HG03342 (cell line): ENCODE measurements at regions not wholly inside any gene's neighbourhood (a gene's known extent, or its start where the extent isn't known, plus 50 kb on each side); places are given as distances from the start of the nearest gene placed in this dataset.

Experiments
- ATAC-seq: cut with Tn5 transposase; IDR thresholded peaks from one replicate; pipeline ENCODE4 v1.9.1; 2021; ENCODE audit warnings: mild to moderate bottlenecking, moderate library complexity; ENCODE audit not compliant: unreplicated experiment

DNA sequence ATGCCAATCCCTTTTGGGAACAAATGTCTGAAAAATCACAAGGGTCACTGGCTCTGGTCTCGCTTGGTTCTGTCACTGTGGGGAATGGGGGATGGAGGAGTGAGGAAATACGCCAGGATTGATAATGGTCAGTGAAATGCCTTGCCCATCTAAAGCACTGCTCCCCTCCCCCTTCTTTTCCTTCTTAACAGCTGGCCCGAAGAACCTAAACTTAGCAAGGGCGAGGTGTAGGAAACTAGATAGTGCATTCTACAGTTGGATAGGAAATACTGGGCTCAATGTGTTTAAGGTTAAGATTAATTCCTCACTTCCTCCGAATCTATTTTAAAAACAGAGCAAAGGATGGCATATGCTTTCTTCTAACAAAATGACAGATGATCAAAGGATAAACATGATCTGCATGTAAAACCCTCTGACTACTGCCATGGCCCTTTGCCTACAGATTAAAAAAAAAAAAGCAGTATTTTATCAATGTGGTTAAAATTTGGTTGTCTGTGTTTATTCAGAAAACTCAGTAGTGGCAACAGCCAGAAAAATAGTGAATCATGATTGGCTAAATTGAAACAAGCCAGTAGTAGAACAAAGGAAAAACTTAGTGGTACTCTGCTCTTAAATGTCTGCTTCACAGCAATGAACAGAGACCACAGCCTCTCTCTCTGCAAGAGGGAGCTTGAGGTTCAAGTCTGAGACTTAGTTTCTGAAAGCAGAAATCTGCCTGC lies 86.1 kb upstream of the VAV3 start:
- no peak for ATAC-seq

DNA sequence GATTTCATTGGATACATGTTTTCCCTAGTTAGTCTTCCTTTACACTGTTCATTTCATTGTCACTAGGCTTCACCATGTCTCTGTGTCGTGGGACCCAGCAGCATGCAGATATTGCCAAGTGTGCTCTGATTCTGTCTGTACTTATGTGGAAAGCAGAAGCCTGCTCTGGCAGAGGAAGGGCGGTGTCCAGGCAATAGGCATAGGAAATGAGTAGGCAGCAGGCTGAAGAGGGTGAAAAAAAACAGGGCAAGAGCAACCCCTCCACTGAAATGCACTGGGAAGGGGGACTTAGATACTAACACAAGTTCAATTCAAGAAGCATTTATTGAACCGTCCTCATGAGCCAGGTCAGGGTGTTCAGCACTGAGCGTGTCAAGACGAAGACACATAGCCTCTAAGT lies 85.2 kb upstream of the VAV3 start:
- ATAC-seq = no peak

DNA sequence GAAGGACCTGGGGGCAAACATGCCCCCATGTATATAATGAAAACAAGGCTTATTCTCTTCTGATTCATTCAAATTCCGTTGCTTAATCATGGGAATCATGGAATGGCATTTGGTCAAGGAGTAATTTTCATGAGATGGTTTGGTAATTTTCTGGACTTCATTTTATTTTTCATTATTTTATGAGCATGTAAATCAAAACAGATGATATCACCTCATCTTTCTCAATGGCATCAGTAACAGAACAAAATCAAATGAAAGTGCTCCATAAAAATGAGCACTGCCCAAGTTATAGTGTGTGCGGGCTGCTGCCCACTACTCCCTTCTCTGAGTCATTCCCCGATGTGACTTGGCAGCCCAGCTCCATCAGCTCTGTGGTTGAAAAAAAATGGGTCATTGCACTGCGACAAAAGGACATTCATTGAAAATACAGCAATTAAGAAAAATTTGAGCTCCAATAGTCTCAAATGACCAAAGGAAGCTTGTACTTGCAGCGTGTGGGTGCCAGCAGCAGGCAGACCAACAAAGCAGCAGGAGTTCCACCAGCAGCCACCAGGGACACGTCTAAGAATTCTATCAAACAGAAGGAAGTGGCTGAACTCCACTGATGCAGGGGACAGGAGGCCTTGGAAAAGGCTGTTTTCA lies 84.3 kb upstream of the VAV3 start:
- ATAC-seq = no peak

DNA sequence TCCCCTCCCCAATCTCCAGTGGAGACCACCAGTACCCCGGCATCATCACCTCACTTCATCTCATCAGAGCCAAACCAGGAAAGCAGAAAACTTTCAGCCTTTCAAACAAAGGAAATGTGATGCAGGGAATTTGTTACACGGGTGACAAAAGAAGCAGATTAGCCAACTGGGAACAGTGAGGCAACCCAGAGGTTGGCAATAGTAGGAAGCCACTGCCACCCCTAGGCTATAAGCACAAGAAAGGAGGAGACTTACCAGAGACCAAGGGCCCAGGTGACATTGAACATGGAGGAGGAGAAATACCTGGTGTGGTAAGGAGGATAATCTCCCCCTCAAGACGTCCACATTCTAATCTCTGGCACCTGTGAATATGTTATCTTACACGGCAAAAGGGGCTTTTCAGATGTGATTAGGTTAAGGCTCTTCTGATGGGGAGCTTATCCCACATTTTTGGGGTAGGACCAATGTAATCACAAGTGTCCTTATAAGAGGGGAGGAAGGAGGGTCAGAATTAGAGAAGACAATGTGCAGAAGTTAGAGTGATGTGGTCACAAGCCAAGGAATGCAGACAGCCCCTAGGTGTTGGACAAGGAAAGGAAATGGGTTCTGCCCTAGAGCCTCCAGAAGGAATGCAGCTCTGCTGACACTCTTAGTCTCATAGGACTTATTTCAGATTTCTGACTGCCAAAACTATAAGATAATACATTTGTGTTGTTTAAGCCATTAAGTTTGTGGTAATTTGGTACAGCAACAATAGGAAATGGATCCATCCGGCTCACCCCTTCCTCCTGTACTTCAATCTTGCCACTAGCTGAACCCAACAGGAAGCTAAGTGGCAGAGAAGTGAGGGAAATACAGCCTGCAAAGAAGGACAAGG lies 83.6 kb upstream of the VAV3 start:
- no peak for ATAC-seq

DNA sequence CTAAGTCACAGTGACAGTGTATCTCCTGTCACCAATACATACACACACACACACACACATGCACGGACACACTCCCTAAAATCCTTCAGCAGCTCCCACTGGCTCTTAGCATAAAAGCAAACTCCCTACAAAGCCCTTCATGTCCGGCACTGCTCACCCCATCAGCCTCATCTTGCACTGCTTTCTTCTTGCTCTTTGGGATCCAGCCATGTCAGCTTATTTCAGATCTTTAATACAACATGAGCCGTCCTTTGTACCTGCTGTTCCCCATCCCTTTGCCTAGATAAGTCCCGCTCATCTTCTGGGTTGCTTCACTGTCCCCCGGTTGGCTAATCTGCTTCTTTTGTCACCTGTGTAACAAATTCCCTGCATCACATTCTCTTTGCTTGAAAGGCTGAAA lies 82.1 kb upstream of the VAV3 start:
- ATAC-seq = no peak

DNA sequence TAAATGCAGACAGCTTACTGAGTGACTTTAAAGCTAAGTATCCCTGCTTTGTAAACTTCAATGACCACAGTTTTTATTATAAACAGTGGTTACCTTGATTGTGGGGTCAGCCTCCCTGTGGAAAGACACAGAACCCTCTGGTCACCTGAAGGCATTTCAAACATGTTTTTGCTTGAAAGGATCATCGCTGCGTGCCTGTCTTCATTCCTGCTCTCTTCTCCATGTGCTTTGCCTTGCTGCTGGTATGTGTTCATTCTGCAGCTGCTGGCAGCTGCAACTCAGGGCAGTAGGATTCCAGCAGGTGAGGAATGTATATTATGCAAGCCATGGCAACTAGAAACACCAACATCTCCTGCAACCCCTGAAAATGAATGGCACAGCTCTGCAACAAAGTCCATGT lies 81.0 kb upstream of the VAV3 start:
- ATAC-seq = no peak

DNA sequence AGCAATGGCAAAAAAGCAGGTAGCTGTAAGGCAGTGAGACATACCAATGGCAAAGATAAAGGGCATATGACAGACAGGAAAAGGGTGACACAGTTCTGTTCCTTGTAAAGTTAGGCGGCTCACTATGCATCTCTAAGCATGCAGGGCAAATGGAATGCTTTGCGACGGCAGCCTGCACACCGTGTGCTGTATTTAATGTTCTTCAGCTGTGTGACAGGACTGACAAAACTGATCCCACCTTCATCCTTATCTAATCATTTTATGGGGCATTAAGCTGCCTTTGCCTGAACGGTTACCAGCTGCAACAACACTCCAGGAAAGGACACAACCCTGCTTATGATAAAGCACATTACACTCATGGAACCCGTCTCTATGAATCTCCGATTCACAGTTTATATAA lies 80.5 kb upstream of the VAV3 start:
- no peak for ATAC-seq

DNA sequence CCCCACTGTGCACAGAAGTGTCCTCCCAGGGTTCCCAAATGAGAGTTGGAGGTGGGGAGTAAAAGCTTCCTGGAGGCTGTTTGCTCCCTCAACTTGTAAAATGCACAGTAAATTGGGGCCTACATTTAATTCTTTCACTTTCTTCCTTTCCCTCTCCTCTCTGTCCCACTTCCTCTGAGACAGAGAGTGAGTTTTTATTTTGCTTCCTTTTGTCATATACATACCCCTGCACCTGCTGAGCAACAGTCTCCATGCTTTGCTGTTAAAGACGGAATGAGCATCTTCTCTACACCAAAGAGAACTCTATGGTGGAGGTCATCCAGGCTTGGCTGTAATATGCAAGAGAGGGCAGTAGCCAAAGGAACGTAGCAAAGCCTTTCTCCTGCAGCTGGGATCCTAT lies 79.3 kb upstream of the VAV3 start:
- ATAC-seq = no peak

DNA sequence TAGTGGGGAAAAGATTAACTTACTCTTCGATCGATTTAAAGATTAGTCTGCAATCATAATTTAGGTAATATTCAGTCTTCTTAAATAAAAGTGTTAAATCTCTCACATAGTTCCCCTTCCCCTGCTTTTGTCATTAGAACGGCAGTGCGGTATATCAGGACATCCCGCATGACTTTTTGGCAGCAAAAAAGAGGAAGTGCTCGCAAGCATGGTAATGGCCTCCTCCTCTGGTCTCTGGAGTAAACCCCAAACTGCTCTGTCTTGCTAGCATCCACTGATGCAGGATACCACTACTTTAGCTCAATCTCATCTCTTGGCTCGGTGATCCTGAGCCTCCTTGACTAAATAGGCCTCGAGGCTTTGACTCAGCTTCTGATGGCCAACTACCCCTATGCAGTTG lies 78.7 kb upstream of the VAV3 start:
- ATAC-seq = no peak

DNA sequence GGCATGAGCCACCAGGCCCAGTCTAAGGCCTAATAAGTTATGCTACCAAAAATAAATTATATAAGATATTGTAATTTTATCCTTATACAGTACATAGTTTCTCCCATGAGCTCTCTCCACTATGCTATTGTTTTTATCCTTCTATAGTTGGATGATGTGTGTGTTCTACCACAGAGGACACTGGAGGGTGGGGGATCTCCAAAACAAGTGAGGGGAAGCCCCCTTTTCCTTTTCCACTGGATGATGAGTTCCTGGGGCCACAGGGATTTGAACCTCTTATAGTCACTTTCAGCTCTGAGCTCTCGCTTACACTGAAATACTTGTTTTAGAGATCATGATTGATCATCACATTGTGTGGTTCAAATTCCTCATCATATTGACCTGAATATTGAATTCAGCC lies 77.6 kb upstream of the VAV3 start:
- no peak for ATAC-seq

DNA sequence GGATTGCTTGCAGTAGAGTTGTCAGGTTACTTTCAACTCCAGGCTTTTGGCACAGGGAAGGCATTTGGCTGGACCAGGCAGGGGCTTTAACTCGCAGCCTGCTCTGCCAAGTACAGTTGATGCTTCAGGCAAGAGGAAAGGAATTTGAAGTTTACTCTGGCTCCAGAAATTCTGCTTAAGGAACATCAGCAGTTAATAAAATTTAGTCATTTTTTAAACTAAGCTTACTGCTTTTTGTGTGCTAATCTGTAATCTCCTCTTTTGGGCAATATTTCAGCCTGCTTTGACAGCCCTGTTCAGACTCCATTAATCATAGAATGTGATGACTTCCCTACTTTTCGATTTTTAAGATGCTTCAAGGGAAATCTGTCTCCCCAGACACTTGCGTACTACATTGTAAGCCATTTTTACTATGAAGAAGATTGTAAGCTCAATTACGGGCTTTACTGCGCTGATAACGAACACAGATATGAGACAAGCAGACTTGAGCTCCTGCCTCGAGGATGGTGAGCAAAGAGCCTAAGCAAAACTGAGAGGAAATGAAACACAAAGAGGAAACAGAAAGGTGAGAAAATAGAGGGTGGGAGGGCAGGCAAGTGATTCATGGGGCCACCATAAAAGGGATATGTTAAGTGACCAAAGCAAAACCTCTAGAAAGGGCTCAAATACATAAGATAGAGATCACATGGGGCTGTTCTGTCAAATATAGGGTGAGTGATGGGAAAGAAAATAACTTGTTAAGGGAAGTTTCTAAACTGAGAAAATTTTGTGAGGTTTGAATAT lies 76.6 kb upstream of the VAV3 start:
- no peak for ATAC-seq

DNA sequence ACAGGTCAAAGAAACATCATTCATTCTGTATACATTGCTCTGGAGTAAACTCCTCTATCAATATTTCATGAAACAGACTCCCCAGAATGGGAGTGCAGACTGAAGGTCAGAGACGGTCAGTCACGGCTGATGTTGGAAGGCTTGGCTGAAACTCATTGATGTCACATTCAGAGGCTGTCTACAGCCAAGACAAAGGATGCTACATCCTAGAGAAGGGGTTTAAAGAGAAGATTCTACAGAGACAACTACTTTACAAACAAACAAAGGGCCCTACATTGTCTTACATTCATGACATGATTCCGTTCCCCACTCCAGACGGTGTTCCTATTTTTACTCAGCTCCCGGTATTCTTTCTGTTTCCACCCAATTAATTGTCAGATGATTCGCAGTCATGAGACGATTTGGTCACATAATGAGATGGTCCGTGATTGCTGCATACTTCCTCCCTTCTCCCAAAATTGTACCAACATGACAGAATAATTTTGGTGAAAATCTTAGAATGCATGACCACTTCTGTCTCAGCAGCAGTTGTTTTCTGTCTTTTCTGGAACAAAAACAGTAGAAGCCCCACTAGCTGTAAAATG lies 73.8 kb upstream of the VAV3 start:
- ATAC-seq = no peak

DNA sequence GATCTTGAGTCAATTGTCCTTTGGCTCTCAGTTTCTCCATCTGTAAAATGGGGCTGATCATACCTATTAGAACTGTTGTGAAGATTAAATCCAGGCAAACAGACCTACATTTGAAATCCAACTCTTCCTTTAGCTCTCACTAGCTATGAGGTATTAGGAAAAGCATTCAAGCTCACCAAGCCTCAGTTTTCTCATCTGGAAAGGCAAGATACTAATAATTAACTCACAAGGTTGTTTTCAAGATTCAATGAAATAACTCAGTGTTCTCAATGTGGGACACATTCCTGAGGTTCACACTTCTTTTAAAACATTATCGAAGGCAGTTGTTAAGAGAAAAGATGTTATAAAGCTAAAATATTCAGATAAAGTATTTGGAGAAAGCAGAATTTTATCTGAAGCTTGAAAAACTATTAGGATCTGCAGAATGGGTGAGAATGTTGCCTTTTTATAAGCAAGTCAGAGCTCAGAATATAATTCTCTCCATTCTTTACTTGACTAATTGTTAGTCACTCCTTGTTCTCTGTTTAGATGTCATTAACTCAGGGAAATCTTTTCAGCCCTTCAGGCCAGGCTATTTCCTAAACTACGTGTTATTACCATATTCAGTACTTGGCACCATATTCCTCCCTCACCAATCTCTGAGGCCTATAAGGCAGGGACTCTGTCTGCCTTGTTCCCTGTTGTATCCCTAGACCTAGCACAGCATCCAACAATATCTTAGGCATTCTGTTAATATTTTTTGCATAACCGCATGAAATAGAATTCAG lies 72.0 kb upstream of the VAV3 start:
- ATAC-seq = no peak

DNA sequence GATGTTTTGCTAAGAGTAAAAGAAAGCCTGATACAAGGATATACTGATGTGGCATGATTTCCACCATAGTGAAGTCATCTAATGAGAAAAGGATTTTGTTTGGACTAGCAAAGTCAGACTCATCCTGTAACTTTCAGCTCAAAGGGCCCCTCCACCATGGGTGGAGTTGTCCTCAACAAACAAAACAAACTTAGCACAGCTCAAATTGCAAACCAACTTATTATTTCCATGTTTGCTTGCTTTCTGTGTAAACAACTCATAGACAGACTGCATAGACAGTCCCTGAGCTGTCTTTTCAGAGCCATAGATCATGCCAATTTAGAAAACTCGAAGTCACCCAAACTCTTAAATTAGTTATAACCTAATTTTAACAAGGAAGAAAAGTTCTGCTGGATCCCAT lies 69.4 kb upstream of the VAV3 start:
- no peak for ATAC-seq

DNA sequence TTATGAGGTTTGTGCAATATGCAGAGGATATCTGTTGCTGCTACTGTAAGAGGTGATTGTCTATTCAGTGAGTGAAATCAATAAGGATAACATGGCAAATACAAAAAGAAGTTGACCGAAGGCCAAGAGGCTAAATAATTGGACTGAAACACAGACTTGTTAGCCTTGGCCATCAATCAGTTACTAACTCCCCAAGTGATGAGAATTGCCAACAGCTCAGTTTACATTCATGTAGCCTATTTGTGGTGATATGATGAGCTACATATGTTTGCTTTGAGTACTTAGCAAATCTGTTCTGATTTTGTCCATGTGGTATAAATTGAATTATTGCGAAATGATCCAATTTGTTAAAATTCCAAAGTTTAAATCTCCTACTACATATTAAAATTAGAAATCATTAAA lies 68.6 kb upstream of the VAV3 start:
- ATAC-seq = no peak

DNA sequence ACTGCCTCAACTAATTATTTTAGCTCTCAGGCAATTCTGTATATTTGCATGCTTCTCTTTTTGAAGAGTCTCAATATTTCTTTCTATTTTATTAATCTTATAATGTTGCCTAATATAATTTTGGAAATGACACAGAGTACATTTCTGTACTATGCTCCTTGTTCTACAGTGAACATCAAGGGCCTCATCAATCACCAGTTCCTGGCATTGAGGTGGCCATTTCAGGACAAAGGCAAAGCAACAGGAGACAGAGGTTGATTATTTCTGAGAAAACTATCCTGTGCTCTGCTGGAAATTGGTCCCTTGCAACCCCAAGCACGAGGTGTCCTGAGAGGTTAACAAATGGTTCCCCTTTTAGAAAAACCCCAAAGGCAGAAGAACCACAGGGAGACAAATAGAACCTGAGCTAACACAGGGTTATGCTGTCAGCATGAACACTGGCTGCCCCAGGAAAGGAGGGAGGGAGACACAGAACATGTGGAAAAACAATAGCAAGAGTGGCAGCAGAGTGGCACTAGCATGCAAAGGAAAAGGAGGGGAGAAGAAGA lies 63.9 kb upstream of the VAV3 start:
- no peak for ATAC-seq

DNA sequence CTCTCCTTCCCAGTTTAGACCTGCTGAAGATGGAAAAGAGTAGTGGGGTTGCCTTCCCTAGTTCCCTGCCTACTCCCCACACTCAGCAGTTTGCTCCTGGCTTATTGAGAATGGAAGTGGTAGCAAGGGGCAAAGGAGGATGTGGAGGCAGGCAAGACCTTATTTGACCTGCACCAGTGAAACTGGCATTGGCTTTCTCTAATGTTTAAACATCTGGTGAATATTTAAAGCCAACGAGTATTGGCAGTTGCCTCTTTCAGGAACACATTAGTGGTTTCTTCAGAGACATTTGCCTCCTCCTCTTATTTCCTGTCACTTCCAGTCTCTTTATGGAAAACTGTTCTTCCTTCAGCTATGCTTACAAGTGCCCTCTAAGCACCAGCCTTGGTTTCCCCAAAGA lies 62.4 kb upstream of the VAV3 start:
- no peak for ATAC-seq

DNA sequence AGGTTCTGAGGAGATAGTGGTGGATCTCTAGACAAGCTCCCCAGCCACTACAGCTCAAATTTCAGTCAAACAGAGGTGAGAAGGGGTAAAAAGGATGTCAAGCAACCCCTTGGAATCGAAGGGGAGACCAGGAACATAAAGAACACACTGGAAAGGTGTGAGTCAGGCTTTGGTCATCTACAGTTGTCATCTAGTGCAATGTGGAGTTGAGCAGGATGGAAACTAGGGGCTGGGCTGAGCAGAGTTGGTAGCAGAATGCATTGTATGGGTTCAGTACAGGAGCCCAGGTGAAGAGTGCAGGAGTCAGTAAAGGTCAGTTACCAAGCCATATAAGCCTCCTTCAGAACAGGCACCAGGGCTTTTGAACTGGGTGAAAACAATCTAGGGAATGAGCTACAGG lies 52.7 kb upstream of the VAV3 start:
- no peak for ATAC-seq

DNA sequence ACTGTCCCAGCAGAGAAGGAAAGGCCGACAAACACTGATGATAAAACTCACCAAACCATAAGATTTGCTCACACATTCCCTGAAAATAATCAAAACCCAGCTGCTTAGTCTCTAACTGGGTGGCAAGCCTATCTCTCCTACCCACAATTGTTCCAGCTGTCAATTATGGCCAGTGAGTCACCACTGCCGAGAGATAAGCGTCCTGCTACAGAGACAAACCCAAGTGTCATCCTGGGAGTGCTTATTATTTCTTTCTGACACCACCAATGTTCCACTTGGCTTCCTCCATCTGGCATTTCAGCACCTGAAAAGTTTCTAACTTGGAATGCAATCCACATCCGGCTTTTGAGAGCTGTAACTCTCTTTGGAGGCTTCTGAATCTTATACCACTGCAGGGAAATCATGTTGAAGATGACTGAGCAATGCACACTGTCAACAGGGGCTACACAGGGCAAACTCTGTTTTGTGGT lies 51.5 kb upstream of the VAV3 start:
- ATAC-seq = no peak
